GM12878 (cell line): ENCODE measurements at regions not wholly inside any gene's neighbourhood (a gene's known extent, or its start where the extent isn't known, plus 50 kb on each side); places are given as distances from the start of the nearest gene placed in this dataset.

ENCODE experiments used
- ATAC-seq: fragments of 200-7000 bp; cut with Tn5 transposase; 3 replicates; pipeline ENCODE4 v1.9.1; 2020; ENCODE audit warnings: mild to moderate bottlenecking, moderate library complexity
- BruUV-seq: library from RNA; stranded (reverse); fragments of 400-500 nt; replicated peaks from 2 replicates; lab custom pipeline; 2021; lab: Mats Ljungman, UMichigan
- CTCF ChIA-PET: fragments of 300-600 bp; sonication (Branson Sonifier 250); formaldehyde crosslinking; extraction: SDS; loops from one replicate; lab custom pipeline; 2021; ENCODE audit warnings: inconsistent platforms; lab: Yijun Ruan, JAX
- POLR2A ChIA-PET: fragments of 350-600 bp; formaldehyde crosslinking; extraction: SDS; loops from one replicate; lab custom pipeline; 2021; ENCODE audit warnings: inconsistent platforms; lab: Charles Lee
- RAD21 ChIA-PET: fragments of 300-600 bp; sonication (Branson Sonifier 250); formaldehyde crosslinking; loops from one replicate; lab custom pipeline; 2023; ENCODE audit warnings: antibody characterized with exemption; ENCODE audit not compliant: unreplicated experiment; lab: Charles Lee
- SMC1A ChIA-PET: fragments of 300-600 bp; sonication (Branson Sonifier 250); formaldehyde crosslinking; loops from one replicate; lab custom pipeline; 2023; ENCODE audit not compliant: unreplicated experiment, uncharacterized antibody; lab: Charles Lee
- DNase-seq: peaks from one replicate; pipeline ENCODE4 v3.0.0-alpha.2; 2011; ENCODE audit warnings: low read depth, low spot score
- FAIRE-seq: peaks from 3 replicates; lab custom pipeline; 2011; peaks lifted over from hg19 to GRCh38; lab: Jason Lieb, UNC
- H2AFZ ChIP-seq: 2 replicates; pipeline ENCODE4 v1.6.0; 2011; ENCODE audit warnings: low read depth, low read length, control low read depth; ENCODE audit not compliant: control insufficient read depth
- H3K27ac ChIP-seq: 2 replicates; pipeline ENCODE4 v1.5.1; 2011; ENCODE audit warnings: control low read depth; ENCODE audit not compliant: control insufficient read depth, insufficient read depth
- H3K27me3 ChIP-seq, 2 experiments: replicated peaks in 1 of 2; 2 replicates each; pipeline versions ENCODE4 v1.6.0 to v1.6.1; 2011; ENCODE audit warnings: low read length in 1 of 2; ENCODE audit not compliant: control insufficient read depth in 2 of 2, insufficient read depth in 2 of 2
- H3K36me3 ChIP-seq, 2 experiments: 2 replicates each; pipeline ENCODE4 v1.5.1; 2011; ENCODE audit warnings: low read length in 1 of 2; ENCODE audit not compliant: control insufficient read depth in 2 of 2, insufficient read depth in 2 of 2
- H3K4me1 ChIP-seq: 2 replicates; pipeline ENCODE4 v1.6.1; 2011; ENCODE audit warnings: mild to moderate bottlenecking, low read length, moderate library complexity, mixed read lengths; ENCODE audit not compliant: control insufficient read depth, insufficient read depth
- H3K4me2 ChIP-seq: 2 replicates; pipeline ENCODE4 v1.6.0; 2011; ENCODE audit warnings: control low read depth; ENCODE audit not compliant: control insufficient read depth, insufficient read depth
- H3K4me3 ChIP-seq: fragments of 200-600 bp; sonication (generic); 2 replicates; pipeline ENCODE4 v1.5.1; 2016
- H3K79me2 ChIP-seq: 2 replicates; pipeline ENCODE4 v1.6.0; 2011; ENCODE audit warnings: low read length; ENCODE audit not compliant: control insufficient read depth, insufficient read depth
- H3K9ac ChIP-seq: 2 replicates; pipeline ENCODE4 v1.8.0; 2011; ENCODE audit warnings: low read length, control low read depth, mixed read lengths; ENCODE audit not compliant: control insufficient read depth, insufficient read depth
- H3K9me3 ChIP-seq: replicated peaks from 3 replicates; pipeline ENCODE4 v1.5.1; 2011; ENCODE audit warnings: mild to moderate bottlenecking, low read length; ENCODE audit not compliant: control insufficient read depth, insufficient read depth
- H4K20me1 ChIP-seq: 2 replicates; pipeline ENCODE4 v1.6.0; 2011; ENCODE audit not compliant: control insufficient read depth, insufficient read depth
- CBX5 ChIP-seq: sonication (generic); IDR thresholded peaks from 2 replicates; pipeline ENCODE4 v1.6.1; 2016; ENCODE audit warnings: low read depth, moderate library complexity, mild to moderate bottlenecking, inconsistent platforms
- CREB1 ChIP-seq: IDR thresholded peaks from 2 replicates; pipeline ENCODE4 v1.6.1; 2012; ENCODE audit warnings: low read depth, mild to moderate bottlenecking, inconsistent platforms
- ESRRA ChIP-seq: IDR thresholded peaks from 2 replicates; pipeline ENCODE4 v1.6.1; 2012; ENCODE audit warnings: mild to moderate bottlenecking, low read length, improper control_type of control experiment
- FOXM1 ChIP-seq: IDR thresholded peaks from 2 replicates; pipeline ENCODE4 v1.6.1; 2012; ENCODE audit warnings: low read depth, mild to moderate bottlenecking, inconsistent platforms, low read length, moderate library complexity
- IRF4 ChIP-seq: IDR thresholded peaks from 2 replicates; pipeline ENCODE4 v1.6.1; 2011; ENCODE audit warnings: low read depth, low read length
- JUND ChIP-seq: IDR thresholded peaks from 2 replicates; pipeline ENCODE4 v1.6.1; 2012; ENCODE audit warnings: low read depth, mild to moderate bottlenecking, low read length, improper control_type of control experiment, moderate library complexity
- MEF2B ChIP-seq: fragments of 450-650 bp; IDR thresholded peaks from 2 replicates; pipeline ENCODE4 v1.6.1; 2018; ENCODE audit warnings: mild to moderate bottlenecking, moderate library complexity; ENCODE audit not compliant: partially characterized antibody, poor library complexity, severe bottlenecking
- NFYB ChIP-seq: IDR thresholded peaks from 2 replicates; pipeline ENCODE4 v1.6.1; 2011; ENCODE audit warnings: low read depth, mild to moderate bottlenecking, low read length, improper control_type of control experiment, moderate library complexity; ENCODE audit not compliant: insufficient read depth
- POLR2AphosphoS2 ChIP-seq: IDR thresholded peaks from 2 replicates; pipeline ENCODE4 v1.6.1; 2011; ENCODE audit warnings: low read depth, mild to moderate bottlenecking, low read length, improper control_type of control experiment, moderate library complexity
- SMAD5 ChIP-seq: IDR thresholded peaks from 2 replicates; pipeline ENCODE4 v1.6.1; 2016; ENCODE audit warnings: antibody characterized with exemption, low read depth
- ZNF24 ChIP-seq: fragments of 450-650 bp; IDR thresholded peaks from 2 replicates; pipeline ENCODE4 v1.6.1; 2017; ENCODE audit warnings: antibody characterized with exemption, mild to moderate bottlenecking
- ZNF622 ChIP-seq: fragments of 450-650 bp; IDR thresholded peaks from 2 replicates; pipeline ENCODE4 v1.6.1; 2017; ENCODE audit warnings: mild to moderate bottlenecking, inconsistent platforms
- WGBS: methylation state at CpG from one replicate; pipeline ENCODE4 v1.1.6; 2016; ENCODE audit warnings: low lambda C conversion rate; ENCODE audit not compliant: insufficient replicate concordance, insufficient coverage; ENCODE audit errors: missing lambda C conversion rate; 5-methylcytosine and 5-hydroxymethylcytosine counted together
- in situ Hi-C: fragments of 300-500 bp; cut with MboI; formaldehyde crosslinking; loops from 9 replicates; pipeline ENCODE4 v1.14.3; 2018; ENCODE audit warnings: mixed read lengths
- intact Hi-C: fragments of 100-400 bp; cut with micrococcal nuclease; formaldehyde crosslinking; loops from one replicate; pipeline ENCODE4 v1.14.2; 2022; ENCODE audit not compliant: unreplicated experiment
- TF ChIP-seq, protein P1 (sequence below): fragments of 450-650 bp; IDR thresholded peaks from 2 replicates; pipeline ENCODE4 v1.6.1; 2016; ENCODE audit warnings: mild to moderate bottlenecking
- TF ChIP-seq, protein P2 (sequence below): IDR thresholded peaks from 2 replicates; pipeline ENCODE4 v1.6.1; 2012; ENCODE audit warnings: low read depth, low read length, improper control_type of control experiment
- TF ChIP-seq, protein P3 (sequence below): IDR thresholded peaks from 2 replicates; pipeline ENCODE4 v1.6.1; 2011; ENCODE audit warnings: low read depth, low read length, improper control_type of control experiment, borderline replicate concordance
- TF ChIP-seq, protein P4 (sequence below): IDR thresholded peaks from 2 replicates; pipeline ENCODE4 v1.6.1; 2011; ENCODE audit warnings: low read depth, mild to moderate bottlenecking, low read length, moderate library complexity, borderline replicate concordance; ENCODE audit errors: extremely low read depth
- TF ChIP-seq, protein P5 (sequence below): IDR thresholded peaks from 2 replicates; pipeline ENCODE4 v1.6.1; 2012; ENCODE audit warnings: low read depth, low read length, improper control_type of control experiment
- TF ChIP-seq, protein P6 (sequence below): fragments of 450-650 bp; IDR thresholded peaks from 2 replicates; pipeline ENCODE4 v1.6.1; 2017; ENCODE audit warnings: mild to moderate bottlenecking

DNA sequence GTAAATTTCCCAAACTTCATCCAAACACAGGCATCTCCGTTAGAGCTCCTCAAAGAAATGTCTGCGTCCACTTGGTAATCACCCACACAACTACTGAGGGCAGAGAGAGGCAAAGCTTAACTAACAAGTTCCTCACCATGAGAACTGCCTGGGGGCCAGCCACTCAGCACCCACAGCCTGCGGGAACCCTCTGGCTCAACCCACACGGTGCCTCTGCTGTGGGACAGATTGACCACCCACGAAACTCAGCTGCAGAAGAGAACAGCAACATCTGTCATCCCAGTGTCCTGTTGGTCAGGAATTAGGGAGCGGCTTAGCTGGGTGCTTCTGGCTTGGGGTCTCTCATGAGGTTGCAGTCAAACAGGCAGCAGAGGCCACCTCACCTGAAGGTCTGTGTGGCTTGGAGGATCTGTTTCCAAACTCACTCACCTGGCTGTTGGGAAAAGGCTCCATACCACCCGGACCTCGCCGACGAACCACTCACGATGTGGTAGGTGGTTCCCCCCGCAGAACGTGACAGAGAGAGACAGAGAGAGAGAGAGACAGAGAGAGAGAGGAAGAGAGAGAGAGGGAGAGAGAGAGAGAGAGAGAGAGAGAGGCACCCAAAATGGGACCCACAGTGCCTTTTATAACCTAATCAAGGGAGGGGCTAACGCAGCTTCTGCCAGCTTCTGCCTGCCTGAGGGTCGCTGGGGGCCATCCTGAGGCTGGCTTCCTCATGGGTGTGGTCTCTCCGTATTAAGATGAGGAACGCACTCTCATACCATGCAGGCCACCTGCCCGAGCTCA is 103.5 kb downstream of the OLFM1 start (continued):
- TF ChIP-seq, protein P1, sequence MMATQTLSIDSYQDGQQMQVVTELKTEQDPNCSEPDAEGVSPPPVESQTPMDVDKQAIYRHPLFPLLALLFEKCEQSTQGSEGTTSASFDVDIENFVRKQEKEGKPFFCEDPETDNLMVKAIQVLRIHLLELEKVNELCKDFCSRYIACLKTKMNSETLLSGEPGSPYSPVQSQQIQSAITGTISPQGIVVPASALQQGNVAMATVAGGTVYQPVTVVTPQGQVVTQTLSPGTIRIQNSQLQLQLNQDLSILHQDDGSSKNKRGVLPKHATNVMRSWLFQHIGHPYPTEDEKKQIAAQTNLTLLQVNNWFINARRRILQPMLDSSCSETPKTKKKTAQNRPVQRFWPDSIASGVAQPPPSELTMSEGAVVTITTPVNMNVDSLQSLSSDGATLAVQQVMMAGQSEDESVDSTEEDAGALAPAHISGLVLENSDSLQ, result no peak
- TF ChIP-seq ZNF24, result no peak
- TF ChIP-seq NFYB, result no peak
- TF ChIP-seq JUND, result no peak
- no peak for TF ChIP-seq MEF2B
- no peak for TF ChIP-seq FOXM1
- no peak for TF ChIP-seq CBX5

DNA sequence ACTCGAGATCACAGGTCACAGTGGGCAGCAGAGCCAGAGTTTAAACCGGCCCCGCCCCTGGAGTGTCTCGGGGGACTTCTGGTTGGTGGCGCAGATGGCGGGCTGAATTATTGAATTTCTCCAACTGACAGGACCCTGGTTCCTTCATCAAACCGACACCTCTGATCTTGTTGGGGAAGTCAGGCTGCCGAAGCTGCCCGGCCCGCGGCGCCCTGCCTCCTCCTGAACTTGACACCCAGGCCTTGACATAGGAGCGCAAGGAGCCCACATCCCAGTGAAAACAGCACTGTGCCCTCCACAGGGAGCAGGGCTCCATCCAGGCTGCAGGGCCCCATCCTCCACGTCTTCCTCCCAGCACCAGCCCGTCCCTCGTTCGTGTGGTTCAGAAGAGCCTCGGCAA is 105.2 kb downstream of the OLFM1 start:
- H3K4me3 ChIP-seq, result no peak overlapping the region
- no peaks in the 10 kb centered on the region for H4K20me1 ChIP-seq
- ChIA-PET SMC1A (no interaction called here), CTCF (no interaction called here), RAD21 (no interaction called here), POLR2A (no interaction called here)
- no peaks in the 10 kb centered on the region for H3K4me1 ChIP-seq
- ATAC-seq (no peak), FAIRE-seq (no peak), DNase-seq (no peak)
- no peaks in the 10 kb centered on the region for H3K36me3 ChIP-seq
- no peaks in the 10 kb centered on the region; a peak in 1 of 4 replicates for H3K27me3 ChIP-seq
- in situ Hi-C loops, result no loop called here
- H3K79me2 ChIP-seq, result no peaks in the 10 kb centered on the region
- no peaks in the 10 kb centered on the region; the same call in 2 of the 3 replicates for H3K9me3 ChIP-seq
- no peak overlapping the region for H3K9ac ChIP-seq
- 26% methylated on average over 18 of the region's 18 CpGs for WGBS
- intact Hi-C loops, result no loop called here
- no peak overlapping the region for H3K4me2 ChIP-seq
- no peak overlapping the region for H2AFZ ChIP-seq
- BruUV-seq, result no TSS peak
- no peak overlapping the region for H3K27ac ChIP-seq
- TF ChIP-seq, protein P2, sequence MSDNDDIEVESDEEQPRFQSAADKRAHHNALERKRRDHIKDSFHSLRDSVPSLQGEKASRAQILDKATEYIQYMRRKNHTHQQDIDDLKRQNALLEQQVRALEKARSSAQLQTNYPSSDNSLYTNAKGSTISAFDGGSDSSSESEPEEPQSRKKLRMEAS, result no peak
- TF ChIP-seq CREB1 (no peak), POLR2AphosphoS2 (no peak), CBX5 (no peak), ESRRA (no peak), IRF4 (no peak), ZNF622 (no peak), SMAD5 (no peak)
- TF ChIP-seq, protein P3, sequence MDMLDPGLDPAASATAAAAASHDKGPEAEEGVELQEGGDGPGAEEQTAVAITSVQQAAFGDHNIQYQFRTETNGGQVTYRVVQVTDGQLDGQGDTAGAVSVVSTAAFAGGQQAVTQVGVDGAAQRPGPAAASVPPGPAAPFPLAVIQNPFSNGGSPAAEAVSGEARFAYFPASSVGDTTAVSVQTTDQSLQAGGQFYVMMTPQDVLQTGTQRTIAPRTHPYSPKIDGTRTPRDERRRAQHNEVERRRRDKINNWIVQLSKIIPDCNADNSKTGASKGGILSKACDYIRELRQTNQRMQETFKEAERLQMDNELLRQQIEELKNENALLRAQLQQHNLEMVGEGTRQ, result no peak
- TF ChIP-seq, protein P4, sequence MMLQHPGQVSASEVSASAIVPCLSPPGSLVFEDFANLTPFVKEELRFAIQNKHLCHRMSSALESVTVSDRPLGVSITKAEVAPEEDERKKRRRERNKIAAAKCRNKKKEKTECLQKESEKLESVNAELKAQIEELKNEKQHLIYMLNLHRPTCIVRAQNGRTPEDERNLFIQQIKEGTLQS, result no peak
- TF ChIP-seq, protein P5, sequence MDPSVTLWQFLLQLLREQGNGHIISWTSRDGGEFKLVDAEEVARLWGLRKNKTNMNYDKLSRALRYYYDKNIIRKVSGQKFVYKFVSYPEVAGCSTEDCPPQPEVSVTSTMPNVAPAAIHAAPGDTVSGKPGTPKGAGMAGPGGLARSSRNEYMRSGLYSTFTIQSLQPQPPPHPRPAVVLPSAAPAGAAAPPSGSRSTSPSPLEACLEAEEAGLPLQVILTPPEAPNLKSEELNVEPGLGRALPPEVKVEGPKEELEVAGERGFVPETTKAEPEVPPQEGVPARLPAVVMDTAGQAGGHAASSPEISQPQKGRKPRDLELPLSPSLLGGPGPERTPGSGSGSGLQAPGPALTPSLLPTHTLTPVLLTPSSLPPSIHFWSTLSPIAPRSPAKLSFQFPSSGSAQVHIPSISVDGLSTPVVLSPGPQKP, result no peak
- TF ChIP-seq, protein P6, sequence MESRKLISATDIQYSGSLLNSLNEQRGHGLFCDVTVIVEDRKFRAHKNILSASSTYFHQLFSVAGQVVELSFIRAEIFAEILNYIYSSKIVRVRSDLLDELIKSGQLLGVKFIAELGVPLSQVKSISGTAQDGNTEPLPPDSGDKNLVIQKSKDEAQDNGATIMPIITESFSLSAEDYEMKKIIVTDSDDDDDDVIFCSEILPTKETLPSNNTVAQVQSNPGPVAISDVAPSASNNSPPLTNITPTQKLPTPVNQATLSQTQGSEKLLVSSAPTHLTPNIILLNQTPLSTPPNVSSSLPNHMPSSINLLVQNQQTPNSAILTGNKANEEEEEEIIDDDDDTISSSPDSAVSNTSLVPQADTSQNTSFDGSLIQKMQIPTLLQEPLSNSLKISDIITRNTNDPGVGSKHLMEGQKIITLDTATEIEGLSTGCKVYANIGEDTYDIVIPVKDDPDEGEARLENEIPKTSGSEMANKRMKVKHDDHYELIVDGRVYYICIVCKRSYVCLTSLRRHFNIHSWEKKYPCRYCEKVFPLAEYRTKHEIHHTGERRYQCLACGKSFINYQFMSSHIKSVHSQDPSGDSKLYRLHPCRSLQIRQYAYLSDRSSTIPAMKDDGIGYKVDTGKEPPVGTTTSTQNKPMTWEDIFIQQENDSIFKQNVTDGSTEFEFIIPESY, result no peak
